GM18511 (cell line): ENCODE measurements at regions not wholly inside any gene's neighbourhood (a gene's known extent, or its start where the extent isn't known, plus 50 kb on each side); places are given as distances from the start of the nearest gene placed in this dataset.
"Not testable (repeated sequence)": the region's sequence is repeated elsewhere in the genome, so short reads cannot be mapped to it uniquely, and the experiment has no call there.

Experiments used
- ATAC-seq: cut with Tn5 transposase; IDR thresholded peaks from one replicate; pipeline ENCODE4 v1.9.1; 2021; ENCODE audit warnings: mild to moderate bottlenecking, moderate library complexity; ENCODE audit not compliant: unreplicated experiment

DNA sequence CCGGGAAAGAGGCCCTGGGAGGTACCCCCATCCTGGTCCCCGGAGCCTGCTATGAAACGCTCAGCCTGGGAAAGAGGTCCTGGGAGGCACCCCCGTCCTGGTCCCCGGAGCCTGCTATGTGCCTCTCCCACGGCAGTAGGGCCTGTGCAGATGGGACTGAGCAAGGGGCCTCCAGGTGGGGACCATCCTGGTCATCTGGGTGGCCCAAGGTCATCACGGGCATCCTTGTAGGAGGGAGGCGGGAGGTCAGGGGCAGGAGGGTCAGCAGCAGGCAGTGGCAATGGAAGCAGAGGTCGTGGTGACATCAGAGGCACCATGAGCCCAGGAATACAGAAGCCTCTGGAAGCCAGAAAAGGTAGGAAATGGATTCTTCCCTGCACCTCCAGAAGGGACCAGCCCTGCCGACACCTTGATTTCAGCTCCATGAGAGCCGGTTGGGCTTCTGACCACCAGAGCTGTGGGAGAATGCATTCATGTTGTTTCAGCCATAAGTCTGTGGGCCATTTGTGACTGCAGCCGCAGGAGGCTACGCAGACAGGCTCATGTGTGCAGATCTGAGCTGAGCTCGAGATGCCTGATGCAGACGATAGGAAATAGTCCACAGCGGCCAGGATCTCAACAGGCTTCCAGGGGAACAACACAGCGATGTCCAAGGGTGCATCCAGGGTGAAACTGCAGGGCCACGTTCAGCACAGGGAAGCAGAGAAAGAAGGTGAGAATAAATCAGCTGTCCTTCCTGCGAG is 190.7 kb downstream of the LAT start:
- ATAC-seq: not testable (repeated sequence)

DNA sequence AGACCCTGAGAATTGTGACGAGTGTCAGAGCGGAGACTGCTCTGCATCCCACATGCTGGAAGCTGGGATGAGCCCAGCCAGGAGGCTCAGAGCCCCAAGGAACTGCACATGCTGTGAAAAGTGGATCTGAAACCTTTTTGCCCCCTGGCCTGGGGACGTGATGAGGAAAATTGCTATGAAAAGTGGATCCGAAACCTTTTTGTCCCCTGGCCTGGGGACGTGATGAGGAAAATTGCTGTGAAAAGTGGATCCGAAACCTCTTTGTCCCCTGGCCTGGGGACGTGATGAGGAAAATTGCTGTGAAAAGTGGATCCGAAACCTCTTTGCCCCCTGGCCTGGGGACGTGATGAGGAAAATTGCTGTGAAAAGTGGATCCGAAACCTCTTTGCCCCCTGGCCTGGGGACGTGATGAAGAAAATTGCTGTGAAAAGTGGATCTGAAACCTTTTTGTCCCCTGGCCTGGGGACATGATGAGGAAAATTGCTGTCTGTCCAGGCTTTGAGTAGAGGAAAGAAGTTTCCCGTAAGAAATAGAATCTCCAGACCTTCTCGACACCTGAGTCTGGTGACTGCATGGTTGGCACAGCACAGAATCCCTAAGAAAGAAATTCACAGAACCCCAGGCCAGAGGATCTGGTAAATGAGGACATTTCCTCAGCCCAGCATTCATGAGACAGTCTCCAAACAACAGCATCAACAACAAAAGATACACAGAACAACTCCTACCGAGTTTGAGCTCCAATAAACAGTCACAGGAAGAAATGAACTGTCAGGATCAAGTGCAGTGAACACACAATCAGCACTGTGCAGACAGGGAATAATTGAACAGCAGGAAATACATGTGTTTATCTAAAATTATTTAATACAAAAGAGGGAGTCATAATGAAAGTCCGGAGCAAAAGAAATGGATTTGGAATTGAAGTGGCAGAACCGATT is 188.8 kb downstream of the LAT start:
- not testable (repeated sequence) for ATAC-seq

GRCh38 chr16:29172098-29172724 is 187.4 kb downstream of the LAT start:
- ATAC-seq: not testable (repeated sequence)

DNA sequence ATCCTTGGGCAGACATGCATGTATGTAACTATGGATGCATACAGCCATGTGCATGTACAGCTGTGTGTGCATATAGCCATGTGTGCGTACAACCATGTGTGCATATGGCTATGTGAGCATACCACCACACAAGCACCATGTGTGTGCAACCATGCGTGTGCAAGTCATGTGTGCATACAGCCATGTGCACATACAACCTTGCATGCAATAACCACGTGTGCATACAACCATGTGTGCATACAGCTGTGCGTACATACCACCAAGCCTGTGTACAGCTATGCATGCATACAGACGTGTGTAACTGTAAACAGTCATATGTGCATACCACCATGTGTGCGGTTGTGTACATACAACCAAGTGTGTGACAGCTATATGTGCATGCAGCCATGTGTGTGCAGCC is 186.4 kb downstream of the LAT start:
- ATAC-seq: not testable (repeated sequence)

DNA sequence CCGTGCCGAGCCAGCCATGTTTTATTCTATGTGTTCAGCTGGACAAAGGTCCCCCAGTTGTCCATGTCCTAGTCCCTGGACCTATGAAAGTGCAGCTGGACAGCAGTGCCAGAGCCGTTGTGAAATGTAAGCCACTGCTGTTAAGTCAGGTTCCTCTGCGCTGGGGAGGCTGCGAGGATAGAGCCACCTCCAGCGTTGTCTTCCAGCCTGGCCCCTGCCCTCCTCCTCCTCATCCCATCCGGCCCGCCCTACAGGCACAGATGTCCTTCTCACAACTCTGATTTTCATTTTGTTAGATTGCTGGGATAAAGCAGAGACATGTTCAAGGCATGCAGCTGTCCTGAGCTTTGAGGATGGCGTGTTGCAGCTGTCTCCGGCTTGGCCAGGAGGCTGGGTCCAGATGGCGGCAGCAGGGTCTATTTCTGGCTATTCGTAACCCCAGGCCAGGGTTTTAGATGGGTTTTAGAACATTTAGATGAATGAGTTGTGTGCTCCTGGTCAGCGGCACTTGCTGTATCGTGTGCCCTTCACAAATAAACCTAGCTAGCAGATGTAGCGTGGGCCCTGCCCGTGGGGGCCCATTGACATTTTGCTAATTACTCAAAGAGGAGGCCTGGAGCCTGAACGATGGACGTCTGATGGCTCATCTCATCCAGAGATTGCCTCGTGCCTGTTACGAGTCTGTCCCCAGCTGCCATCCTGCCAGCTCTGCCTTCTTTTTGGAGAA is 185.7 kb downstream of the LAT start:
- ATAC-seq: not testable (repeated sequence)

DNA sequence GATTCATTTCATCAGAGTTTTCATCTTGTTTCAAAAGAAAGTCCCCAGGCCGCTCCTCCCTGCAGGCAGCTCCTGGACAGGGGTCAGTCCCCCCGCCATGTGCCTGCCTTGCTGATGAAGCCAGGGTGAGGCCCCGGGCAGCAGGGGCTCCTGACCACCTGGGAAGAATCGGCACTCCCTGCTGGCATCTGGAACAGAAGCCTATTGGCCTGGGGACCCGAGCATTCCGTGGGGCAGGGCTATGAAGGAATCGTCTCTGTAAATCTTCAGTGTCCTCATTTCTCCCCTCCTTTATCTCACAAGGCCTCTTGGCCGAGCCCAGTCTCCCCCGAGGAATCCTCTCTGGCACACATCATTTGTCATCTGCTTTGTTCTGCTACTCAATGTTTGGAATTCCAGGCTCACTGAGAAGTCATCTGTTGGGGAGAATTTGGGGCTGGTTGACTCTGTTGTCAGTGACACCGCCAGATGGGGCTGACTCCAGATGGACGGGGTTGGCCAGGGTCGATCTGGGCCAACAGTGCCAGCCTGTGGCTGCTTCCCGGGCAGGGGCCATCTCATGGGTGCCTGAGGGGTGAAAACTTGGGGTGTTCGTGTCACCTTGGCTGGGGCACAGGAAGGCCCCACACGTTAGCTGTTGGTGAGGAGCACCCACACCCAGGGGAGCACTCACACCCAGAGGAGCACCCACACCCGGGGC is 184.6 kb downstream of the LAT start:
- ATAC-seq: not testable (repeated sequence)

DNA sequence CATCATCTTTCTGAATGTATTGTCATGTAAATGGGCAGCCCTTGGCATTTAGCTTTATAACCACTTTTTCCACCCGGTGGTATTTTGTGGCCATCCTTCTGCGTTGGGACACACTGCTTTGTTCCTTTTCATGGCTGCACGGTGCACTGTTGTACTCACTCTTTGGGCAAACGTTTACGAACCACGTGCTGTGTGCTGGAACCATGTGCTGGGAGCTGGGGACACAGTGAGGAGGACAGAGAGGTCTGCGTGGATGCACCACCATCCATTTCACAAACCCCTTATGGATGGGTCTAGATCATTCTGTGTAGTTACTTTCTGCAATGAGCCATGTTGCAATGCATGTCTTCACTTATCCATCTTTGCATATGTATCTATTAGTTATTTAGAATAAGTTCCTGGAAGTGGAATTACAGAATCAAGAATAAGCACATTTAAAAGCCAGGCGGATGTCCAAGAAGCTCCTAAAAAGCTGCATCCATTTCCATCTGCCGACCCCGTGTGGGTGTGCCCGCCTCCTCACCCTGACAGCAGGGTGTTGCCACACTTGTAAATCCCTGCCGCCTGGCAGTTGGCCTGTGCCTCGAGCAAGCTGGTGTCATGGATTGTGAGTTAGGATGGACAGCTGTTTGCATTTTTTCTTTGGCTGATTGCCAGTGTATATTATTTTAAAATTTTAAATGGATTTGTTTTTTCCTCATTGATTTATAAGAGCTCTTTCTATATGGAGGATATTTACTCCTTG is 183.8 kb downstream of the LAT start:
- ATAC-seq: not testable (repeated sequence)

DNA sequence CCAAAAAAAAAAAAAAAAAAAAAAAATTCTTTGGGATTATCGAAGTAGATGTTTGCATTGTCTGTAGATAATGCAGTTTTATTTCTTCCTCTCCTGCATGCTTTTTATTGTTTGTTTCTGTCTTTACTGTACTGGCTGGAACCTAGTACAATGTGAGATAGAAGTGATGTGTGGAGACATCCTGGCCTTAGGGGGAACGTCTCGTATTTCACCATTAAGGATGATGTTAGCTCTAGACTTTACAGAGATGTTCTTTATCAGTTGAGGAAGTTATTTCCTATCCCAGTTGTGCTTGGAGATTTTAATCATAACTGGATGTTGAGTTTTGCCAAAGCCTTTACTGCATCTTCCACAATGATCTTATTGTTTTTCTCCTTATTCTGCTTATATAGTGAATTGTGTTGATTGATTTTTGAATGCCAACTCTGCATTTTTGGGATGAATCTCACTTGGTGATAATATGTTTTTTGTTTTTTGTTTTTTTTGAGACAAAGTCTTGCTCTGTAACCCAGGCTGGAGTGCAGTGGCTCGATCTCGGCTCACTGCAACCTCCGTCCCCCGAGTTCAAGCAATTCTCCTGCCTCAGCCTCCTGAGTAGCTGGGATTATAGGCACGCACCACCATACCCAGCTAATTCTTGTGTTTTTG is 179.7 kb downstream of the LAT start:
- ATAC-seq: not testable (repeated sequence)

GRCh38 chr16:29160171-29160570 is 175.3 kb downstream of the LAT start:
- ATAC-seq: not testable (repeated sequence)

DNA sequence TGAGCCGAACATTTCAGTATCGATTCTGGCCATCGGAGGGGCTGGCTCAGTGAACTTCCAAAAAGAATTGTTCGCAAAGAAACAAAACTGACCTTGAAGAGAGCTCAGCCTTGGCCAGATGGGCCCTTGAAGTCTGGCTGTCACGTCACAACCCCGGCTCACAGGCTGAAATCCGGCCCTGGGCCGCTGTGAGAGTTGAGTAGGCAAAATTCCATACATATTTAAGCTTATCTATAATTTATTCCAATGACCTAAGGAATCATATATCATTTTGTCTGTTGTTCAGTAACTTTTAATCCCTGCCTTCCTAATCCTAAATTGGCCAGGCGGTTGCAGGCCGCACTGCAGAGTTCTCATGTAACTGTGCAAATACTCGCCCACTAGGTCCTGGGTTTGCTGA is 174.8 kb downstream of the LAT start:
- ATAC-seq: not testable (repeated sequence)

DNA sequence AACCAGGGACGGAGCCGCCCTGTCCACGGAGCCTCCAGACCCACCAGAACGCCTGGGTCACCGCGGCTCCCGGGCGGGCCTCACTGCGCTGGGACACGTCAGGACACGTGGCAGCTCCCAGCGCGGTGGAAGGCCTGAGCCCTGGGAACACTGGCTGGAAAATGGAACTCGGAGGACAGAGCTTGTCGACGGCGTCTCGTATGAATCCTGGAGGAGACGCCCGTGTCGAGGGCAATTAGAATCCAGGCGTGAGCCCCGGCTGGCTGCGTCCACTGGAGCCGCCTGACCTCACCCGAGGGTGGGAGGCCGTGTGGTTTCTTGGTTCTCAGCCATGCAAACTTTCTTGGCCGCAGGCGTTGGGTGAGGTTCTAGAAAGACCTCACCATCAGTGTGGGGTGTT is 173.9 kb downstream of the LAT start:
- ATAC-seq: no peak

DNA sequence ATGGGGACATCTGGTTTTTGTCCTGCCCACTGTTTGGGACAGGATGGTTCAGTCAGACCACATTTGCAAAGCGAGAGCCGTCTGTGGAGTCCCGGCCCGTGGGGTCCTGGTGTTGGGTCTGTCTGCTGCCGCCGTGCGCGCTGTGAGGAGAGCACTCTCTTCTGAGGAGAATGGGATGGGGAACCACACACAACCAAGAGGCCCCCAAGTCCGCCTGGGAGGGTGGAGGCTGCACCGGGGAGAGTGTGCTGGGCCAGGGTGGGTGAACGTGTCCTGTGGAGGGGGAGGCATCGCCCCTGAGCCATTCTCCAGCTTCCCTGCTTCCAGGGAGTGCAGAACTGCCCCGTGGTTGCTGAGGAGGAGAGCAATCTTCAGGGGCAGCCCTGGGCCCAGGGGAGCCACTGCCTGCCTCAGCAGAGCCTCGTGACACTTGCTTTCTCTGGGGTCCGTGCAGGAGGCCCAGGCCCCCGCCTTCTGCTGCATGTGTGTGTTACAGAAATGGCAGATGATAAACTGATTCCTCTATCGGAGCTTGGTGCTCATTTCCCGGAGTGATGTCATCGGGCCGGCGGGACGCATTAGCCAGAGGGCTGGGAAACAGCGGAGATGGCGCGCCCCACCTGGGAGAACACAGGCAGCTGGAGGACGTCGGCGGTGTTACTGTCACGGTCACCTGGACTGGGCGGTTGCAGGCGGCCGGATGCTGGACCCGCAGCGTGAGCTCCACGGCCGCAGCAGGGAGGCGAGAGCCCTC is 173.4 kb downstream of the LAT start:
- ATAC-seq: not testable (repeated sequence)

DNA sequence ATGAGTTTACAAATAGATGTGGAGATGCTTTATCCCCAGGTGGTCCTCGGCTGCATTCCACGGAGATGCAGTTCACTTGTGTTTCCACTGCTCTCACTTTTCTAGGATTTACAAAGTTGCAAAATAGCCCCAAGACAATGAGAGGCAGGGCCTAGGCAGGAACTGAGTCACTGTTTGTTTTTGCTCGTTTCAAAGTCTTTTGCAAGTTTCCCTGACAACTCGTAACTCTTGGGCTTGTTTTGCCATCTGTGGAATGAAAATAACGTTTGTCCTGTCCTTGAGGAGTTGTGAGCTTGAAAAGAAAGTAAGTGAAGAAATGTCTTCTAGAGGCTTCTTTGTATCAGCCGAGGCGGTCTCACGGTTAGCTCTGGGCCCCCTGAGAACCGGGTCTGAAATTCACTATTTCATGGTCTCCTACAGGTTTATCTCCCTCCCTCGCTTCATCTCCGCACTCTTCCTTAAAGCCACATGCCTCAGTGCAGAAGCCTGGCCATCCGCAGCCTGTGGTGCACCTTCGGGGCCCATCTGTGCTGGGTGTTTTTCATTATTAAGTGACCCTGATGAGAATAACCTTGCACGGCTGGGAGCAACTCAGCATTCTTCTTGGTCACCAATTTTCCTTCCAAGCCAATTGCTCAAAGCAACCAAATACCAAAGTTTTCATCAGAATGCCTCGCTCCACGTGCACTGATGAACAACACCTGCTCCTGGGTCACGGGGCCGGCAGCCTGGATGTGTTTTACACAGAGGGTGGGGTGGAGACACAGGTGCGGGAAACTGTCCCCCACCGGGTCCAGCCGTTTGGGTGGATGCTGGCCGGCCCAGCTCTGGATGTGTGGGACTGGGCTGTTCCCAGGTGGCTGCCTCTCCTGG is 172.4 kb downstream of the LAT start:
- ATAC-seq: not testable (repeated sequence)

DNA sequence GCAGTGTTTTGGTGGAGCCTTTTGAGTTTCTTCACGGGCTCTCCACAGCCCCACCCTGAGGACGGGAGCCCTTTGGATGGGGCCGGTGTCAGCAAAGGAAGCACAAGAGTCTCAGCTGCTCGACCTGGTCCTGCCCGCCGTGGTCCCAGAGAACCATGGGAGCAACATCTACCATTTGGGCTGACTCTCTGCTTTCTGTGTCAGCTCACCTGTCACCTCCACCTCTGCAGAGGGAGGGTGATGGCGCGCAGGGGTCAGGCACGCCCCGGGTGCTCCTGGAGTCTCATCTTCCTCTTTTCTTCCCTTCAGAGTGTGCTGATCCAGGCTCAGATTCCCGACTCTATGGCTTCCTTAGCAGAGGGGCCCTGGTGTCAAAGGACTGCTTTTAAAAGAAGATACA is 171.7 kb downstream of the LAT start:
- ATAC-seq: no peak

GRCh38 chr16:29155866-29156200 is 171.0 kb downstream of the LAT start:
- not testable (repeated sequence) for ATAC-seq

DNA sequence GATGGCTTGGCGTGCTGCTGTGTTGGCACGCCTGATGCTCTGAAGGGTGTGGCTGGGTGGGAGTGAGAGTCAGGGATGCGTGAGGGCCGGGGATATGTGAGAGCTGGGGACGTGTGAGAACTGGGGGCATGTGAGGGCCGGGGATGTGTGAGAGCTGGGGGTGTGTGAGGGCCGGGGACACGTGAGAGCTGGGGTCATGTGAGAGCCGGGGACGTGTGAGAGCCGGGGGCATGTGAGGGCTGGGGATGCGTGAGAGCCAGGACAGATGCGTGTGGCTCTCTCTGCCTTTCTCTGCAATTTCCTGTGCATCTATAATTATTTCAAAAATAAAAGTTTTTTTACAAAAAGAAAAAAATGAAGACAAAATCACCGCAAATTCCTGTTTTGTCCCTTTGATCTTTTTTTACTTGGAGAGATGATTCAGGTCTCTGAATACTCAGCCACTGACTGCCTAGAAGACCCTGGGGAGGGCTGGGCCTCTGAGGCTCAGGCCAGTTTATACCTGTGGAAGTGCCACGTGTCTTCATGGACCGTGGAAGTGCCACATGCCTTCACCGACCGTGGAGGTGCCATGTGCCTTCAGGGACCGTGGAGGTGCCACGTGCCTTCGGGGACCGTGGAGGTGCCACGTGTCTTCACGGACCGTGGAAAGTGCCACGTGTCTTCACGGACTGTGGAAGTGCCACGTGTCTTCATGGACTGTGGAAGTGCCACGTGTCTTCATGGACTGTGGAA is 170.4 kb downstream of the LAT start:
- not testable (repeated sequence) for ATAC-seq

DNA sequence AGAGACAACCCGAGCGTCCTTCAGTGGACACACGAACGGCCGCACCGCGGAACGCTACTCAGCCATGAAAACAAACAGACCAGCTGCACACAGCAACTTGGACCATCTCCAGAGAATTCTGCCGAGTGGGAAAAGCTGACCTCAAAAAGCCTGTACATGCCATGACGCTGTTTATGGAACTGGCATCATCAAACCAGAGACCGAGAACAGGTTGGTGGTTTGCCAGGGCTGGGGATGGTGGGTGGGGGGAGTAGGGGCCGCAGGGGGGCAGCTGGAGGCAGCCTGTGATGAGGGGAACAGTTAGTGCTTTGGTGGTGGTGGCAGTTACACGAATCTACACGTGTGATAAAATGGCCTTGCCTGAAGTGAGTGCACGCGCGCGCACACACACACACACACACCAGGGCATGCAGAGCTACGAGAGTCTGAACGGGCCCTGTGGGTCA is 169.8 kb downstream of the LAT start:
- no peak for ATAC-seq
